Progenitor cell of endocrine pancreas (in vitro differentiated cells): ENCODE measurements at regions not wholly inside any gene's neighbourhood (a gene's known extent, or its start where the extent isn't known, plus 50 kb on each side); places are given as distances from the start of the nearest gene placed in this dataset.

Experiments
- DNase-seq: peaks from one replicate; pipeline ENCODE4 v3.0.0; 2021; ENCODE audit warnings: low spot score; ENCODE audit not compliant: unreplicated experiment
- H3K27ac Mint-ChIP-seq: 2 replicates; pipeline ENCODE4 v1.8.0; 2021; ENCODE audit warnings: mild to moderate bottlenecking, moderate library complexity, mixed read lengths
- H3K27me3 Mint-ChIP-seq: 2 replicates; pipeline ENCODE4 v1.8.0; 2021; ENCODE audit warnings: mixed read lengths
- H3K36me3 Mint-ChIP-seq: 2 replicates; pipeline ENCODE4 v1.8.0; 2022; ENCODE audit warnings: mixed read lengths; ENCODE audit not compliant: insufficient read depth
- H3K4me1 Mint-ChIP-seq: 2 replicates; pipeline ENCODE4 v1.8.0; 2021; ENCODE audit warnings: low read depth, mixed read lengths
- H3K4me3 Mint-ChIP-seq: 2 replicates; pipeline ENCODE4 v1.8.0; 2021; ENCODE audit warnings: low read depth, mild to moderate bottlenecking, moderate library complexity, mixed read lengths
- H3K9me3 Mint-ChIP-seq: 2 replicates; pipeline ENCODE4 v1.8.0; 2021; ENCODE audit warnings: low read depth, mixed read lengths
- TF ChIP-seq, protein P1 (sequence below): fragments of 200-600 bp; sonication (generic); IDR thresholded peaks from one replicate; pipeline ENCODE4 v1.5.0; 2021; ENCODE audit warnings: antibody characterized with exemption, mild to moderate bottlenecking; ENCODE audit not compliant: unreplicated experiment

DNA sequence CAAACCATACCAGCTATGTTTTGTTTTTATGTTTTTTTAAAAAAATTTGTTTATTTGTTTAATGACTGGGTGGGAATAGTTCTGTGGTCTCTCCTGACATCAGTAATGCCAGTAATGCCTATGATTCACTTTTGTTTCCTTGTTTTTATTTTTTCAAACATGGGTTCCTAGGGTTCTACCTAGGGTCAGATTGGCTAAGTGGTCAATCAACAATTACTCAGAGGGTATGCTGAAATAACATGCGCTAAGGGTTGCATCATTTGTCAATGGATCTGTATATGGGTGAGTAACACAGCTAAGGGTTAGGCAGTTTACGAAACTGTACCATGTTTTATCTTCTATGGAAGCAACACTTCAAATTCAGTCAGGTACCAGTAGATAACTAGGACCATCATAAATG lies 583.8 kb upstream of the GJE1 start:
- H3K4me1 Mint-ChIP-seq, result peaks cover 6% of the 10 kb centered on the region
- H3K27ac Mint-ChIP-seq, result no peak overlapping the region
- TF ChIP-seq, protein P1, sequence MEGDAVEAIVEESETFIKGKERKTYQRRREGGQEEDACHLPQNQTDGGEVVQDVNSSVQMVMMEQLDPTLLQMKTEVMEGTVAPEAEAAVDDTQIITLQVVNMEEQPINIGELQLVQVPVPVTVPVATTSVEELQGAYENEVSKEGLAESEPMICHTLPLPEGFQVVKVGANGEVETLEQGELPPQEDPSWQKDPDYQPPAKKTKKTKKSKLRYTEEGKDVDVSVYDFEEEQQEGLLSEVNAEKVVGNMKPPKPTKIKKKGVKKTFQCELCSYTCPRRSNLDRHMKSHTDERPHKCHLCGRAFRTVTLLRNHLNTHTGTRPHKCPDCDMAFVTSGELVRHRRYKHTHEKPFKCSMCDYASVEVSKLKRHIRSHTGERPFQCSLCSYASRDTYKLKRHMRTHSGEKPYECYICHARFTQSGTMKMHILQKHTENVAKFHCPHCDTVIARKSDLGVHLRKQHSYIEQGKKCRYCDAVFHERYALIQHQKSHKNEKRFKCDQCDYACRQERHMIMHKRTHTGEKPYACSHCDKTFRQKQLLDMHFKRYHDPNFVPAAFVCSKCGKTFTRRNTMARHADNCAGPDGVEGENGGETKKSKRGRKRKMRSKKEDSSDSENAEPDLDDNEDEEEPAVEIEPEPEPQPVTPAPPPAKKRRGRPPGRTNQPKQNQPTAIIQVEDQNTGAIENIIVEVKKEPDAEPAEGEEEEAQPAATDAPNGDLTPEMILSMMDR, result no peak
- peaks cover 25% of the 10 kb centered on the region for H3K9me3 Mint-ChIP-seq
- DNase-seq, result no peak
- no peak overlapping the region for H3K4me3 Mint-ChIP-seq
- no peaks in the 10 kb centered on the region for H3K27me3 Mint-ChIP-seq
- H3K36me3 Mint-ChIP-seq, result peaks cover 10% of the 10 kb centered on the region

DNA sequence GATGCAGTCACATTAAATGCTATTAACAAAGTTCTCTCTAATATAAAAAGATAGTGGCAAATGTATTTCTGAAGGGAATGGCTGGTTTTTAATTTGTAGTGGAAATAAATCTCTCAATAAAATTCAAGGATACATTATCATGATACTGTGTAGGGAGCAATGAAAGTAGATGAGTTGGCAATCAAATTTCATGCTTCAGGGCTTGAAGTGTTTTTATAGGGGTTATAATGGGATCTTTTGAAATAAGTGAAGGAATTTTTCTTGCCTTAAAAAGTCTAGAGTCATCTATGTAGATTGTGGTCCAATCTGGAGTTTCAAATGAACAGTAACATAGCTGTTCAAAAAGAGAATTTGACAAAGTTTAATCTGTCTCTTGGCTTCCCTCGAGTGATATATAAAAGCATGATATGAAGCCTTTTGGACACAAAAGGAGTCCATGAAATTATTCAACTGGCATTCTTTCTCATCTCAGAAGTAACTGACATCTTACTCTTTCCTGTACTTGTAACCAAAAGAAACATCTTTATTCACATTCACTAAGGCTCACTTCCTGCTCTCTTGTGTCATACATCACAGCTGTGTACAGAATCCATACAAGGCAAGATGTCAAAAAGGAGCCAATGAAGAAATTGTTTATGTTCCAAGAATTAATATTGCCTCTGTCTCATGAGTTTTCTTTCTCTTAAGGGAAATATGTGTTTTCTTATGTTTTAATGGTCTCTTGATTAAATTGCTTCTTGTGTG lies 591.0 kb upstream of the GJE1 start:
- Mint-ChIP-seq H3K36me3 (no peaks in the 10 kb centered on the region), H3K27ac (no peak overlapping the region), H3K27me3 (no peaks in the 10 kb centered on the region), H3K4me3 (no peak overlapping the region), H3K4me1 (no peaks in the 10 kb centered on the region), H3K9me3 (peaks cover 5% of the 10 kb centered on the region)
- no peak for DNase-seq
- TF ChIP-seq, protein P1, result no peak

DNA sequence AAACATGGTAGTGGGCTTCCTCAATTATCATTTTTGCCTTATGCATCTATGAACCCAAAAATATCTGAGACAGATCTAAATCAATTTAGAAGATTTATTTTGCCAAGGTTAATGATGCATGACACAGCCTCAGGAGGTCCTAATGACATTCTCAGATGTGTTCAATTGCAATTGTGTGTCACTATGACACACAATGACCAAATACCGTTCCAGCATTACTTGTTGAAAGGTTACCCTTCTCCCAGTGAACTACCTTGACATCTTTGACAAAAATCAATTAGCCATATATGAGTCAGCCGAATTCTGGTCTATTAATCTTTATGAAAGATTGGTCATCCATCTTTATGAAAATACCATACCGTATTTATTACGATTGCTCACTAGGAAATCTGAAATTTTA lies 592.5 kb upstream of the GJE1 start:
- TF ChIP-seq, protein P1, result no peak
- peaks cover under 1% of the 10 kb centered on the region for H3K9me3 Mint-ChIP-seq

DNA sequence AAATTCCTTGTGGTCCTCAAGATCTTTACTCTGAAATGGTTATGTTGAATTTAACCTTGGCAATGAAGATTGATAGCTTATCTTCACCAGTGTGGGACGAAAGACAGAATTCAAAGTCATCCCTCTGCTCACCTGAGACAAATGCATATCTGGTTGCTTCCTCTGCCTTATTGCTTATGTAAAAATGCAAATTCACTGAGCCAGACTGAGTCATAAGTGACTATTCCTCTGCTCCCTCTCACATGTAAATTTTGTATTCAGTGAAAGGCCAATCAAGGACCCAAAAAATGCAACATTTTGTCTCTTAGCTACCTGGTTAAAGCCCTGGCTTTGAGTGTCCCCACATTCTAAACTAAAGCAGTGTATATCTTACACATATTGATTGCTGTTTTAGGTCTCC lies 593.1 kb upstream of the GJE1 start:
- TF ChIP-seq, protein P1, result no peak
- H3K9me3 Mint-ChIP-seq, result peaks cover 3% of the 10 kb centered on the region
- no peak for DNase-seq
- H3K36me3 Mint-ChIP-seq, result no peaks in the 10 kb centered on the region
- no peaks in the 10 kb centered on the region for H3K27me3 Mint-ChIP-seq
- H3K4me1 Mint-ChIP-seq, result peaks cover 2% of the 10 kb centered on the region
- no peak overlapping the region for H3K27ac Mint-ChIP-seq
- H3K4me3 Mint-ChIP-seq, result no peak overlapping the region

More for the DNA sequence above, 592.5 kb upstream of the GJE1 start:
- no peaks in the 10 kb centered on the region for H3K4me1 Mint-ChIP-seq
- no peak overlapping the region for H3K27ac Mint-ChIP-seq
- H3K27me3 Mint-ChIP-seq, result no peaks in the 10 kb centered on the region
- H3K36me3 Mint-ChIP-seq, result no peaks in the 10 kb centered on the region
- no peak overlapping the region for H3K4me3 Mint-ChIP-seq
- no peak for DNase-seq

DNA sequence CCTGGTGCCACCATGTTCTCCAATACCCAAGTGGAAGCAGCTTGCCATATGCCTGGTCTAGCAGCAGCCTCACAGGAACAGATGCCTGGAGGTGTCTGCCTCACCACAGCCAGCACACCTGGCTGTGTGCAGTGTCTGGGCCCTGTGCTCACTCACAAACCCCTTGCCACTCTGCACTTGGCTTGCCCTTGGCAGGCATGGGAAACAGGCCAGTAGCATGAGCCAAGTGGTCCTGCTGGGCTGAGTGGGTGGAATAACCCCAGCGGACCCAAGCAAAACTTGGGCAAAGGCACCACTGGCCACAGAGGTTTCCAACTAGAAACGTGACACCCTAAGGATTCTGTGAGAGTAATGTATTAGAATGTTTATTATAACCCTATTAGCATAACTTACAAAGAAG lies 600.5 kb upstream of the GJE1 start:
- no peak overlapping the region for H3K4me3 Mint-ChIP-seq
- no peak overlapping the region for H3K27ac Mint-ChIP-seq
- TF ChIP-seq, protein P1, result no peak
- DNase-seq, result no peak
- peaks cover 6% of the 10 kb centered on the region for H3K9me3 Mint-ChIP-seq
- no peaks in the 10 kb centered on the region for H3K27me3 Mint-ChIP-seq
- H3K36me3 Mint-ChIP-seq, result peaks cover 2% of the 10 kb centered on the region
- H3K4me1 Mint-ChIP-seq, result peaks cover 11% of the 10 kb centered on the region
